Gastrocnemius medialis (tissue), 4 donors: ENCODE measurements at regions not wholly inside any gene's neighbourhood (a gene's known extent, or its start where the extent isn't known, plus 50 kb on each side); places are given as distances from the start of the nearest gene placed in this dataset.

Experiments
- CTCF ChIP-seq, 5 experiments: fragments of 450-650 bp in 3 of 5; fragments of 200-600 bp in 2 of 5; sonication (generic) in 2 of 5; IDR thresholded peaks in 4 of 5; conservative IDR thresholded peaks in 1 of 5; 1 replicate in 4 of 5; 2 replicates in 1 of 5; pipeline ENCODE4 v1.5.1; 2016 to 2019; ENCODE audit warnings: antibody characterized with exemption in 5 of 5, mild to moderate bottlenecking in 3 of 5, moderate library complexity in 3 of 5
- POLR2A ChIP-seq, 2 donors: fragments of 450-650 bp; IDR thresholded peaks; one replicate each; pipeline ENCODE4 v1.6.1; 2017; ENCODE audit warnings: antibody characterized with exemption in 2 of 2, mild to moderate bottlenecking in 2 of 2, moderate library complexity in 2 of 2

GRCh38 chr4:58081356-58081755, 971.2 kb upstream of the IGFBP7 start:
- TF ChIP-seq CTCF (IDR thresholded peaks at IDR 0.05 in 4 of 5, conservative IDR thresholded peaks at IDR 0.05 in 1 of 5) (no peak), POLR2A (IDR thresholded peaks at IDR 0.05) (no peak)
